SHP77 (cell line): ENCODE measurements at regions not wholly inside any gene's neighbourhood (a gene's known extent, or its start where the extent isn't known, plus 50 kb on each side); places are given as distances from the start of the nearest gene placed in this dataset.
A peak's percentile ranks its signal among the peaks of the same experiment; 100 is the strongest.

Experiments
- DNase-seq, 2 experiments: peaks; one replicate each; lab custom pipeline; 2025; lab: John Stamatoyannopoulos, UW

- DNase-seq: no peak
Measured at GRCh38 chr4:138689187-138689586, 326.4 kb upstream of the NOCT start.

DNA sequence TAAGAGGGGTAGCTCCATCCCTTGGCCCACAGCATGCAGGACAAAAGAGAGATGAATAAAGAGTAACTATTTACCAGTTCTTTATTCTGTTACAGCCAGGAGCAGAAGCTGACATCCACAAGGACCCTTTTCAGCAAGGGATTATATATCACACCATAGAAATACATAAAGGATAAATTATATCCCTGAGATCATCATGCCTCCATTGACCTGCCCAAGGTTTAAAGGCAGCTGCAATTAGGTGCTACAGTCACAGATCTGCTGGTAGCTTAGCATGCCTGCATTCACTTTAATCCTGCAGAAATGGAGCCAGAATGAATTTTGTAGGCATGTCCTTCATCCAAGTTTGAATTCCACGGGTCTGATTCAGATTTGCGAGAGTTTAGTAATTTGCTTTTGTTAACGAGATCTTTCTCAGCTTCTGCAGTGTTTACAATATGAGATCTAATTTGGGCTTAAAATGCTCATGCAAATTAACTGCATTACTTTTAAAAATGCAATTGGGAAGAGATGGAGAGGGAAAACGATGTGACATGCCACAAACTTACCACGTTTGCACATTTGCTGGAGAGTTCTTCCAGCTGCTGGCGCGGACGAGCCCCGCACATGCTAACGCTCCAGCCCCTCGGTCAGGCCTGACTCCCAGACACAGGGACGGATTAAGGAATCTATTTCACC lies 327.0 kb upstream of the NOCT start:
- no peak for DNase-seq

DNA sequence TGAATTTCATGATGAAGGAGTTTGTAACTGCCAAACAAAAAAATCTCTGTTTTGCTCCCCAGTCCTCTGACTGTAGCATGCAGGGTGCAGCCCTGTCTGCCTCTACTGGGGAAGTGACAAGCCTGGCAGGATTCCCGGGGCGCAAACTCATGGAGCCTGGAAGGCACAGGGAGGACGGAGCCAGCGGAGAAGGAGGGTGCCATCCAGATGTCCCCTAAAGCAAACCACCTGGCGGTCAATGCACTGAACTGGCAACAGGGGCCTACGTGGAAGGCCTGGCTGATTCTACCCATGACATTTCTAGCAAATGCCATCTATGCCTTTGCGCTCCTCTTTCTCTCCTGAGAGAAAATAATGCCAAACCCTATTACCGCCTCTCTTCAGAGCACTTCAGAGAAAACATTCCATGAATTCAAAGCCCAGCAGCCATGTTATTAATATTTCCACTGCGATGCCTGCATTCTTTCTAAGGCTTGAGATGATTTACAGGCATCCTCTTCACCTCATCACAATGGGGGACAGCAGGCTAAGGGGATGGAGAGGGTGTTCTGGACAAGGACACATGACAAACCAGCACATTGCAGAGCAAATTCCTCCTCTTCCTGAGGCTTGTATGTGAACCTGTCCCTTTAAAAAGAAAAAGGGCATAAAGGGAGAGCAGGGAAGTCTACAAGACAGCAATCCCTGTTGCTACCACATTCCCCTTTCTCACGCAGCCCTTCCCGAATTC lies 329.3 kb upstream of the NOCT start:
- no peak for DNase-seq

DNA sequence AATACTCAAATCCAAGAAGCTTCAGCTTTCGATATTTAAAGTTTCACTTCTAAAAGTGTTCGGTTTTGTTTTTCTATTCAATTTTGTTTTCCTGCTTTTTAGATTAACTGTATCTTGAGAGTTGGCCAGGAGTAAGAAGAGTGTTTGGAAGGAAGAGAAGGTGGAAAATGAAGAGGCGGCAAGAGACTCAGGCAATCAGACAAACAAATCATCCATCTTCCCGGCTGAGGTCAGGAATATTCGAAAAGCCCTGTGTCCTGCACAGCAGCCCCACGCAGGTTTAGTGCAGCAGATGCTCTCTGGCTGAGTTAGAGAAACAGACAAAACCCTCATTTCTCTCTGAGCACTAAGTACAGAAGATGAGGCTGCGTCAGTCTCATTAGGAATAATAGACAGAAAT lies 330.3 kb upstream of the NOCT start:
- no peak for DNase-seq

DNA sequence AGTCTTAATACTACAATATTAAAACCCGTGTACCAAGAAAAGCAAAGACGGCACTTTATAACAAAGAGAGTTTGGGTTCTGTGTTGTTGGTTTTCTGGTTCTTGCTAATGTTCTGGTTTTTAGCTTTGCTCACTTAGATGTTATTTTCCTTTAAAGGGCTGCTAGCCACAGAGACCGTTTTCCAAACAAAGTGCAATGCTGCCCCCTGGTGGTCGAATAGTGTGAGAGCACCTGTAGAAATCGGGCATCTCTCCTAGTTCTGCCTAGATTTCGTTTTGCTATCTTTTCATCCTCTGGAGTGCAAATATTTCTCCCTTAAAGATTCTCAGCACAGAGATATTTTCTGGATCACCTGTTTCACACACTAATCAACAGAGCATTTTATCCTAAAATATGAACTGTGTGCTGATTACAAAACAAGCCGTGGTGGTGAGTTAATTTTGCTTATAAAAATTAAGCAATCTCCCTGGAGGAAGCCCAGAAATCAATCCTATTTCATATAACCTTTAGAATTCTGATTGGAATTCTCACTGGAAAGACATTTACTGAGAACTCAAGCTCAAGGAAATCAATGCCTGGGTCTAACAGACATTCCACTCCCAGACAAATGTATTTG lies 334.5 kb upstream of the NOCT start:
- DNase-seq: peak; percentile 35 to 39

GRCh38 chr4:138680256-138680655 lies 335.3 kb upstream of the NOCT start:
- DNase-seq: no peak

DNA sequence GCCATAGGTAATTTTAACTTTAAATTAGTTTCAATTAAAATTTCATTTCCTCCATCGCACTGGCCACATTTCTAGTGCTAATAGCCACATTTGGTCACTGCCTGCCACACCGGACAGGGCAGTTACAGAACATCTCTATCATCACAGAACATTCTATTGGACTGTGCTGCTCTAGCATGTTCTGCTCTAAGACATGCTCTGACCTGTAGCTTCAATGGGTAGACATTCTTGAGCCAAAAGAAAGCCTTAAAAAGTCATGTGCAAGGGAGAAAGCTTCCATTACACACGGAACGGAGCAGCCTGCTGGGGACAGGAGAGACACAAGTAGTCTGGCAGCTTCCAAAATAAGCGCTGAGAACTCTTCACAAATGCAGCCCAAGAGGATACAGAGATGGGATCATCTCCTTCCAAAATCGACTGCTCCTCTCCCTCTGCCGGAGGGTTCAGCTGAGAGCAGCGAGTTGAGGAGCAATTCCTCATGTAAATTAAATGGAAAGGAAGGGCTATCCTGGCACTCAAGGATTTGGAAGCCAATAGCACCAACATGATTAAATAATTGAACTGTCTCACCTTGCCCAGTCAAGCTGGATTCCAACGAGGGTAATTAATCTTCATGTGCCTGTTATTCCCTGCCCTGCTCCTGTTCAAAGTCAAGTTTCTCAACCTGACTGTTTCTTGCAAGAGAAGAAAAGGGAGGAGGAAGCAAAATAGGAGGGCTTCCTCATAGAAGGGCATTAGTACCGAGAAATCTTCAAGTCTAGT lies 336.4 kb upstream of the NOCT start:
- DNase-seq: no peak

- DNase-seq: no peak
Measured at GRCh38 chr4:138677748-138678147, 337.8 kb upstream of the NOCT start.

DNA sequence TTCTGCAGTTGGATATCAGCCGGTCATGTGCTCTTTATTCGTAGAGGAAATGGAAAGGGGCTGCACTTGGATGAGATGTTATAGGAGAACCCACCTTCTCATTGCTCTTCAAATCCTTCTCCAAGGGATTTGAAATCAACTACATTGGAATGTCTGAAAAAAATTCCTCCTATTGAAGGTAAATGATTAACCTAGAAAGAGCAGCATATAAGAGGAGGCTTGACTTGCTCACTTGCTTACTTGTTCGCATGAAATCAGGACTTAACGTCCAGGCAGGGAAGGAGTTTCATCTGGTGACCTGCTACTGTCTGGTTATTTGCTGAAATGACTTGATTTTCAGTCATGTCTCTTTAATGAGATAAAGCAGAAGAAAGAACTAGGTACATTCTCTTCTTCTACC lies 338.4 kb upstream of the NOCT start:
- DNase-seq: no peak

- DNase-seq: no peak
Measured at GRCh38 chr4:138675685-138676084, 339.9 kb upstream of the NOCT start.

DNA sequence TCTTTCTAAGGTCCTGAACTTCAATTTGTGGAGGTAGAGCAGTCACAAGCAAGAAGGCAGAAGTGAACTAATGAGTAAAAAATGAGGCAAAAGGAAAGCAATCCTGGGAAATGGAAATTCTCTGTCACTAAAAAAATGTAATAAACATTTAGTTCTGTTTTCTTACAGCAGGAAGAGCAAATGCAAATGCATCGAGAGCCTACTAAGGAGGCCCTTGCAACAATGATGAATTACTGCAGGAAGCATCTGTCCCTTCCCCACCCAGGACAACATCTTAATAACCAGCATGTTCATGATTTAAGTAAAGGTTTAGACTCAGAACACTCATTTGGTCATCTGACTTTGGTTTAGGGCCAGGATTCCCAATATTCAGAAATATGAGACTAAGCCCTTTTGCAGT lies 341.4 kb upstream of the NOCT start:
- no peak for DNase-seq

GRCh38 chr4:138673053-138673452 lies 342.5 kb upstream of the NOCT start:
- no peak for DNase-seq

DNA sequence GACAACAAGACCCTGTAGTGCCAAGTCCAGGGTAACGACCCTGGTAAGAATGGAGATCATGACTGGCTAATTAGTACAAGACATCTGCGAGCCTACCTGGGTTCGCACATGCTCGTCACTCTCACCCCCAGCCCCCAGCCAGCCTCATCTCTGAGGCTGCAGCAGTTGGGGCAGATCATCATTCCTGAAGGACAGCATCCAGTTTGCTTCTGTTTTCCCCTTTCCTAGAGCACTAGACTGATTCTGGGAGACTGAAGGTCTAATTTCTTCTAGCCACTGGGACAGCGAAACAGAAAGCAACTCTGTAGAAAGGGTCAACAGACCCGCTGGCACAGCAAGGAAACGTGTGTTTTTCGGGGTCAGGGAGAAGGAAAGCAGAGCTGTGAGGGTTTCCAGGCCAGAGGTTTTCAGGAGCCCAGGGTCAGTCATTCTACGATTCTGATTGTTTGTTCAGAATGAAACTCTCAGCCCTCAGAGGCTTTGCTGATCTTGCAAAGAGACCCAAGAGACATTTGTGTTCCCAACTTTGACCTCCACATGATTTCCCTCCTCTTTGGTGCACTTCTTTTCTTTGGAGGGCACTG lies 343.1 kb upstream of the NOCT start:
- no peak for DNase-seq

DNA sequence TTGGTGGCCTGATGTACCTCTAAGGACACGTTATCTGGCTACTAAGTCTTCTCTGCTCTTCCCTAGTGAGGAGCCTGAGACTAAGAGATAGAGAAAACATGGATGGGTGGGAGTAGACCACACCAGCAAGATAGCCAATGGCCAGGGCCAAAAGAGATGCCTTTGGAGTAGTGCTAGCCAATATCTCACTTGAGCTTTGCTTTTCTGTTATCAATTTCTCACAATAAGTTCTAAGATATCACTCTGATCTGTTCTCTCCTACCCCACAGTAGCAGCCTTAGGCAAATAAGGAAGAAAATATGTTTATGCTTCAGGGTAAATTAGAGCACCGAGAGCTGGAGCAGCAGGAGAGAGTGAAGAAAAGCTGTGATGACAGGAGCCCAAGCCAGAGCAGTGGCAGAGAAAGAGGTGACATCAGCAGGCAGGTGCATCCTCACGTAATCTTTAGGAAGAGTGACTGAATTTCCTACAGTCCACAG lies 343.9 kb upstream of the NOCT start:
- peak in 1 of 2 experiments; percentile 17 for DNase-seq

DNA sequence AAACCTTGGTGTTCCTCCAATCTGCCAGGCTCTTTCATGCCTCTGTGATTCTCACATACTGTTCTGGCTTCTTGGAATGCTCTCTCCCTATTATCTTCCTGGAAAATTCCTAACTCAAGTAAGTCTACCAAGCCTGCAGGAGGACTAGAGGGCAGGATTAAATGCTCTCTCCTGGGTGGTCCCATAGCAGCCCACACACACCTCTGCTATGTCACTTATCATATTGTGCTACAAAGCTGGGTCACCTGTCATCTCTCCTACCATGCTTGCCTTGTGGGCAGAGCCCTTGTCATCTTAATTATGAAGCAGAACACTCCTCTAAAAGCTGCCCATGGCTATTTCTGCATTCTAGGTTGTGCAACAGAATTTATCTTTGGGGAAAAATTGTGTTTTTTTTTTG lies 344.5 kb upstream of the NOCT start:
- DNase-seq: no peak

- DNase-seq: peak in 1 of 2 experiments; percentile 25
Measured at GRCh38 chr4:138670681-138671080, 344.9 kb upstream of the NOCT start.

GRCh38 chr4:138669479-138670315 lies 345.9 kb upstream of the NOCT start:
- DNase-seq: no peak

- DNase-seq: no peak
Measured at GRCh38 chr4:138668309-138668708, 347.3 kb upstream of the NOCT start.

DNA sequence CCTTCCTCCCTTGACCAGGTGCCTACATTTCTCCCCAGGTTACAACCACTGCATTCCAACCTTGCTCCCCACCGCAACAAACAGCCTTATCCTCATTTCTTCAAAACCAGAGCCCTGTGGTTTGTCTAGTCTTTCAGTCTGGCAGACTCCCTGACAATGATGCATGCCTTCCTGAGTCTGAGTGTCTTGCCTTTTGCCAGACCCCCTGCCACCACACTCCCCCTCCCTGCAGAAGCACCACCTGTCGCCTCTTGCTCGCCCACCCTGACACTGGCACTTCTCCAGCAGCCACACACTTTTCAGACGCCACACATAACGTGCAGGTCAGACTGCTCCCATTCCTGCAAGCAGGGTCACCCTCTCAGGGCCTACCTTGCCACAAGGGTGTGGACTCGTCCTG lies 349.2 kb upstream of the NOCT start:
- DNase-seq: no peak

- no peak for DNase-seq
Measured at GRCh38 chr4:138665851-138666250, 349.7 kb upstream of the NOCT start.

- no peak for DNase-seq
Measured at GRCh38 chr4:138663883-138664282, 351.7 kb upstream of the NOCT start.
